HepG2 (cell line): ENCODE measurements at regions not wholly inside any gene's neighbourhood (a gene's known extent, or its start where the extent isn't known, plus 50 kb on each side); places are given as distances from the start of the nearest gene placed in this dataset.

ENCODE experiments used
- ATAC-seq: fragments of 200-7000 bp; cut with Tn5 transposase; 3 replicates; pipeline ENCODE4 v1.9.1; 2020; ENCODE audit warnings: mild to moderate bottlenecking, moderate library complexity
- BruUV-seq: library from RNA; stranded (reverse); fragments of 400-500 nt; replicated peaks from 2 replicates; lab custom pipeline; 2021; lab: Mats Ljungman, UMichigan
- CTCF ChIA-PET: fragments of 300-600 bp; formaldehyde crosslinking; extraction: SDS; loops from one replicate; lab custom pipeline; 2021; ENCODE audit warnings: low total read pairs, inconsistent platforms, low intra/inter-chr PET ratio; lab: Yijun Ruan, JAX
- POLR2A ChIA-PET: fragments of 350-600 bp; sonication (Branson Sonifier 250); formaldehyde crosslinking; loops from one replicate; lab custom pipeline; 2020; ENCODE audit warnings: antibody characterized with exemption, inconsistent platforms; lab: Yijun Ruan, JAX
- DNase-seq: peaks from one replicate; pipeline ENCODE4 v3.0.0-alpha.2; 2015; ENCODE audit warnings: low spot score
- FAIRE-seq: peaks from 3 replicates; lab custom pipeline; 2011; peaks lifted over from hg19 to GRCh38; lab: Jason Lieb, UNC
- H2AFZ ChIP-seq: one replicate; pipeline ENCODE4 v1.6.1; 2011; ENCODE audit warnings: low read length, inconsistent platforms
- H3K27ac ChIP-seq: fragments of 300-600 bp; 3 replicates; pipeline ENCODE4 v1.8.0; 2011; ENCODE audit warnings: mixed run types, mild to moderate bottlenecking, mixed read lengths, low read length, inconsistent platforms; ENCODE audit not compliant: insufficient read depth; ENCODE audit errors: extremely low read length
- H3K27me3 ChIP-seq, 2 experiments: fragments of 200-600 bp in 1 of 2; 2 replicates in 1 of 2; 3 replicates in 1 of 2; pipeline versions ENCODE4 v1.6.0 to v1.8.0; 2011; ENCODE audit warnings: low read length in 2 of 2, mild to moderate bottlenecking in 2 of 2, moderate library complexity in 2 of 2, inconsistent platforms in 1 of 2; ENCODE audit not compliant: insufficient read depth in 2 of 2, control insufficient read depth in 1 of 2
- H3K36me3 ChIP-seq, 2 experiments: fragments of 200-600 bp in 1 of 2; replicated peaks in 1 of 2; 2 replicates in 1 of 2; 3 replicates in 1 of 2; pipeline versions ENCODE4 v1.5.1 to v1.8.0; 2011; ENCODE audit warnings: low read length in 2 of 2, inconsistent platforms in 1 of 2; ENCODE audit not compliant: insufficient read depth in 2 of 2, control insufficient read depth in 1 of 2
- H3K4me1 ChIP-seq: 2 replicates; pipeline ENCODE4 v1.5.1; 2012; ENCODE audit warnings: low read length, inconsistent platforms; ENCODE audit not compliant: insufficient read depth
- H3K4me2 ChIP-seq: 2 replicates; pipeline ENCODE4 v1.6.0; 2011; ENCODE audit warnings: low read depth, low read length, inconsistent platforms
- H3K4me3 ChIP-seq, 3 experiments: fragments of 200-600 bp in 1 of 3; sonication (generic), shearing (Covaris generic) in 1 of 3; replicated peaks in 1 of 3; 2 replicates each; pipeline ENCODE4 v1.5.1; 2011 to 2016; ENCODE audit warnings: low read length in 3 of 3, inconsistent platforms in 2 of 3, low read depth in 2 of 3, mild to moderate bottlenecking in 2 of 3, control low read depth in 1 of 3, mixed read lengths in 1 of 3; ENCODE audit not compliant: insufficient read depth in 1 of 3
- H3K79me2 ChIP-seq: one replicate; pipeline ENCODE4 v1.6.1; 2011; ENCODE audit warnings: low read length, inconsistent platforms; ENCODE audit not compliant: insufficient read depth
- H3K9ac ChIP-seq: 2 replicates; pipeline ENCODE4 v1.6.0; 2011; ENCODE audit warnings: mild to moderate bottlenecking, low read depth, low read length, inconsistent platforms; ENCODE audit not compliant: insufficient read depth
- H3K9me3 ChIP-seq: 2 replicates; pipeline ENCODE4 v1.5.1; 2012; ENCODE audit warnings: mild to moderate bottlenecking, low read length
- H4K20me1 ChIP-seq: 2 replicates; pipeline ENCODE4 v1.6.0; 2011; ENCODE audit warnings: inconsistent platforms, mild to moderate bottlenecking, low read length, moderate library complexity; ENCODE audit not compliant: insufficient read depth
- FIP1L1 ChIP-seq: fragments of 200-400 bp; formaldehyde crosslinking; IDR thresholded peaks from 2 replicates; pipeline ENCODE4 v1.6.1; 2018; ENCODE audit warnings: low read depth, mild to moderate bottlenecking, low read length, moderate library complexity, borderline replicate concordance; ENCODE audit not compliant: insufficient read depth
- GATAD2A ChIP-seq: IDR thresholded peaks from 2 replicates; pipeline ENCODE4 v1.6.1; 2016
- HNF4A ChIP-seq: sonication (generic); formaldehyde crosslinking; IDR thresholded peaks from 2 replicates; pipeline ENCODE4 v1.4.0; 2020; ENCODE audit warnings: missing genetic modification reagents
- NR1H2 ChIP-seq: sonication (generic); formaldehyde crosslinking; IDR thresholded peaks from 2 replicates; pipeline ENCODE4 v1.8.1; 2022; ENCODE audit warnings: low read depth, missing genetic modification reagents, borderline replicate concordance
- RCOR2 ChIP-seq: IDR thresholded peaks from 2 replicates; pipeline ENCODE4 v1.6.1; 2016; ENCODE audit warnings: missing biosample characterization, missing genetic modification reagents
- SALL1 ChIP-seq: sonication (generic); formaldehyde crosslinking; IDR thresholded peaks from 2 replicates; pipeline ENCODE4 v1.8.0; 2022; ENCODE audit warnings: mild to moderate bottlenecking, missing genetic modification reagents
- SOX13 ChIP-seq, 3 experiments: fragments of 450-650 bp in 1 of 3; sonication (generic) in 1 of 3; formaldehyde crosslinking in 1 of 3; IDR thresholded peaks in 2 of 3; conservative IDR thresholded peaks in 1 of 3; 2 replicates each; pipeline versions ENCODE4 v1.5.0 to v1.6.1; 2016 to 2020; ENCODE audit warnings: antibody characterized with exemption in 1 of 3, mild to moderate bottlenecking in 1 of 3, missing compliant biosample characterization in 1 of 3, missing genetic modification reagents in 1 of 3, moderate library complexity in 1 of 3
- ZMYM4 ChIP-seq: sonication (generic); formaldehyde crosslinking; IDR thresholded peaks from 2 replicates; pipeline ENCODE4 v1.8.1; 2023; ENCODE audit warnings: mild to moderate bottlenecking, missing genetic modification reagents
- ZNF33B ChIP-seq: sonication (generic); formaldehyde crosslinking; IDR thresholded peaks from 2 replicates; pipeline ENCODE4 v1.5.1; 2020; ENCODE audit warnings: mild to moderate bottlenecking, missing genetic modification reagents
- ZNF432 ChIP-seq: sonication (generic); formaldehyde crosslinking; IDR thresholded peaks from 2 replicates; pipeline ENCODE4 v1.5.0; 2020; ENCODE audit warnings: missing genetic modification reagents, mild to moderate bottlenecking, borderline replicate concordance
- ZNF644 ChIP-seq: IDR thresholded peaks from 2 replicates; pipeline ENCODE4 v1.6.1; 2016; ENCODE audit warnings: low read depth
- WGBS: methylation state at CpG from one replicate; pipeline ENCODE4 v1.1.6; 2017; ENCODE audit warnings: low lambda C conversion rate; 5-methylcytosine and 5-hydroxymethylcytosine counted together
- in situ Hi-C: cut with HindIII; loops from 2 replicates; pipeline ENCODE4 v1.10.0; 2017; ENCODE audit warnings: low pct_unique_long_range_greater_than_20kb; ENCODE audit not compliant: extremely low pct_ligation_motif_present
- intact Hi-C: fragments of 100-400 bp; cut with micrococcal nuclease; formaldehyde crosslinking; loops from one replicate; pipeline ENCODE4 v1.10.0; 2022; ENCODE audit not compliant: unreplicated experiment
- TF ChIP-seq, protein P1 (sequence below): sonication (generic); IDR thresholded peaks from 2 replicates; pipeline ENCODE4 v1.6.1; 2016; ENCODE audit warnings: low read depth, borderline replicate concordance
- TF ChIP-seq, protein P2 (sequence below): IDR thresholded peaks from 2 replicates; pipeline ENCODE4 v1.4.0; 2020; ENCODE audit warnings: mild to moderate bottlenecking, missing genetic modification reagents
- TF ChIP-seq, protein P3 (sequence below): IDR thresholded peaks from 2 replicates; pipeline ENCODE4 v1.6.1; 2016; ENCODE audit warnings: mild to moderate bottlenecking

DNA sequence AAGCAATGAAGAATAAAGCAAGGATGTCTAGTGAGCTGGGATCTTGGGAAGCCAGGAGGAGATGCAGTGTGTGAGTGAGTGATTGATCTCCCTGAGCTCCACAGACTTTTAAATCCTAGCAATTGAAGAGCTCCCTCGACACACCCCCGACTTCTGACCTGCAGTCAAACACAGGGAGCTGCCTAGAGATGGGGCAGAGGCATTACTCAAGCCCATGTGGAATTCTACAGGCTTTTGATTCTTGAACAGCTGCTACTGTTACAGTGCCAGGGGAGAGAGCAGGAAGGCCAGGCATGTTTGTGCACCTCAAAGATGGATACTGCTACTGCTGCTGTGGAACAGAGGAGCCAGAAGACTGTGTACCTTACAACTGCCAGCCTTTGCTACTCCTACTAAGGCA lies 1403.1 kb upstream of the ALCAM start:
- FAIRE-seq (peak; percentile 32), DNase-seq (peak; percentile 57), ATAC-seq (peak; percentile 97)
- POLR2A ChIA-PET: interaction anchor here (1.6 kb wide), 1 partner anchor 13 kb away, joined by 14 read pairs; no protein-coding TSS in a partner anchor
- 15% methylated on average over 2 of the region's 2 CpGs for WGBS
- TF ChIP-seq ZMYM4 (CRISPR knock-in tag): peak; percentile 59
- no peak for TF ChIP-seq FIP1L1
- TF ChIP-seq, protein P1, sequence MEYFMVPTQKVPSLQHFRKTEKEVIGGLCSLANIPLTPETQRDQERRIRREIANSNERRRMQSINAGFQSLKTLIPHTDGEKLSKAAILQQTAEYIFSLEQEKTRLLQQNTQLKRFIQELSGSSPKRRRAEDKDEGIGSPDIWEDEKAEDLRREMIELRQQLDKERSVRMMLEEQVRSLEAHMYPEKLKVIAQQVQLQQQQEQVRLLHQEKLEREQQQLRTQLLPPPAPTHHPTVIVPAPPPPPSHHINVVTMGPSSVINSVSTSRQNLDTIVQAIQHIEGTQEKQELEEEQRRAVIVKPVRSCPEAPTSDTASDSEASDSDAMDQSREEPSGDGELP: peak; percentile 44; the same call in 1 of the 2 replicates
- TF ChIP-seq NR1H2 (CRISPR knock-in tag): no peak
- TF ChIP-seq SOX13 (IDR thresholded peaks at IDR 0.05): no peak
- 0 out of 4 replicates have a peak, but pooled peaks of 1 of the 2 experiments have one; percentile 14 for TF ChIP-seq SOX13 (CRISPR knock-in tag; conservative IDR thresholded peaks at IDR 0.05 in 1 of 2, IDR thresholded peaks at IDR 0.05 in 1 of 2)
- TF ChIP-seq GATAD2A: 0 out of 2 replicates have a peak, but pooled peaks have one; percentile 10
- TF ChIP-seq, protein P2, sequence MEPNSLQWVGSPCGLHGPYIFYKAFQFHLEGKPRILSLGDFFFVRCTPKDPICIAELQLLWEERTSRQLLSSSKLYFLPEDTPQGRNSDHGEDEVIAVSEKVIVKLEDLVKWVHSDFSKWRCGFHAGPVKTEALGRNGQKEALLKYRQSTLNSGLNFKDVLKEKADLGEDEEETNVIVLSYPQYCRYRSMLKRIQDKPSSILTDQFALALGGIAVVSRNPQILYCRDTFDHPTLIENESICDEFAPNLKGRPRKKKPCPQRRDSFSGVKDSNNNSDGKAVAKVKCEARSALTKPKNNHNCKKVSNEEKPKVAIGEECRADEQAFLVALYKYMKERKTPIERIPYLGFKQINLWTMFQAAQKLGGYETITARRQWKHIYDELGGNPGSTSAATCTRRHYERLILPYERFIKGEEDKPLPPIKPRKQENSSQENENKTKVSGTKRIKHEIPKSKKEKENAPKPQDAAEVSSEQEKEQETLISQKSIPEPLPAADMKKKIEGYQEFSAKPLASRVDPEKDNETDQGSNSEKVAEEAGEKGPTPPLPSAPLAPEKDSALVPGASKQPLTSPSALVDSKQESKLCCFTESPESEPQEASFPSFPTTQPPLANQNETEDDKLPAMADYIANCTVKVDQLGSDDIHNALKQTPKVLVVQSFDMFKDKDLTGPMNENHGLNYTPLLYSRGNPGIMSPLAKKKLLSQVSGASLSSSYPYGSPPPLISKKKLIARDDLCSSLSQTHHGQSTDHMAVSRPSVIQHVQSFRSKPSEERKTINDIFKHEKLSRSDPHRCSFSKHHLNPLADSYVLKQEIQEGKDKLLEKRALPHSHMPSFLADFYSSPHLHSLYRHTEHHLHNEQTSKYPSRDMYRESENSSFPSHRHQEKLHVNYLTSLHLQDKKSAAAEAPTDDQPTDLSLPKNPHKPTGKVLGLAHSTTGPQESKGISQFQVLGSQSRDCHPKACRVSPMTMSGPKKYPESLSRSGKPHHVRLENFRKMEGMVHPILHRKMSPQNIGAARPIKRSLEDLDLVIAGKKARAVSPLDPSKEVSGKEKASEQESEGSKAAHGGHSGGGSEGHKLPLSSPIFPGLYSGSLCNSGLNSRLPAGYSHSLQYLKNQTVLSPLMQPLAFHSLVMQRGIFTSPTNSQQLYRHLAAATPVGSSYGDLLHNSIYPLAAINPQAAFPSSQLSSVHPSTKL (CRISPR knock-in tag): peak; percentile 44; the same call in 1 of the 2 replicates
- TF ChIP-seq ZNF33B (CRISPR knock-in tag): no peak
- TF ChIP-seq HNF4A: 0 out of 2 replicates have a peak, but pooled peaks have one; percentile 7
- TF ChIP-seq RCOR2 (CRISPR knock-in tag): 0 out of 2 replicates have a peak, but pooled peaks have one; percentile 20
- TF ChIP-seq ZNF644: 0 out of 2 replicates have a peak, but pooled peaks have one; percentile 31
- TF ChIP-seq SALL1 (CRISPR knock-in tag): 0 out of 2 replicates have a peak, but pooled peaks have one; percentile 23
- TF ChIP-seq, protein P3, sequence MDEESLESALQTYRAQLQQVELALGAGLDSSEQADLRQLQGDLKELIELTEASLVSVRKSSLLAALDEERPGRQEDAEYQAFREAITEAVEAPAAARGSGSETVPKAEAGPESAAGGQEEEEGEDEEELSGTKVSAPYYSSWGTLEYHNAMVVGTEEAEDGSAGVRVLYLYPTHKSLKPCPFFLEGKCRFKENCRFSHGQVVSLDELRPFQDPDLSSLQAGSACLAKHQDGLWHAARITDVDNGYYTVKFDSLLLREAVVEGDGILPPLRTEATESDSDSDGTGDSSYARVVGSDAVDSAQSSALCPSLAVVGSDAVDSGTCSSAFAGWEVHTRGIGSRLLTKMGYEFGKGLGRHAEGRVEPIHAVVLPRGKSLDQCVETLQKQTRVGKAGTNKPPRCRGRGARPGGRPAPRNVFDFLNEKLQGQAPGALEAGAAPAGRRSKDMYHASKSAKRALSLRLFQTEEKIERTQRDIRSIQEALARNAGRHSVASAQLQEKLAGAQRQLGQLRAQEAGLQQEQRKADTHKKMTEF (CRISPR knock-in tag): 0 out of 2 replicates have a peak, but pooled peaks have one; percentile 22
- no peak for TF ChIP-seq ZNF432 (CRISPR knock-in tag)
- Histone ChIP-seq H3K79me2 (no peaks in the 10 kb centered on the region), H3K4me2 (0 out of 2 replicates have a peak overlapping the region, but pooled peaks have one; percentile 25), H3K4me3 (0 out of 6 replicates have a peak overlapping the region, but pooled peaks of 1 of the 3 experiments have one; percentile 7), H3K9me3 (no peaks in the 10 kb centered on the region), H3K36me3 (no peaks in the 10 kb centered on the region), H3K27me3 (no peaks in the 10 kb centered on the region), H3K27ac (peak overlapping the region; percentile 34), H3K9ac (no peak overlapping the region), H2AFZ (peak overlapping the region; percentile 64), H4K20me1 (no peaks in the 10 kb centered on the region), H3K4me1 (peaks cover 46% of the 10 kb centered on the region)
- in situ Hi-C loops (no loop called here), intact Hi-C loops (no loop called here)
- CTCF ChIA-PET: no interaction called here
- no TSS peak for BruUV-seq
